HG03064 (cell line): ENCODE measurements at regions not wholly inside any gene's neighbourhood (a gene's known extent, or its start where the extent isn't known, plus 50 kb on each side); places are given as distances from the start of the nearest gene placed in this dataset.
"Not testable (repeated sequence)": the region's sequence is repeated elsewhere in the genome, so short reads cannot be mapped to it uniquely, and the experiment has no call there.

ENCODE experiments used
- ATAC-seq: cut with Tn5 transposase; IDR thresholded peaks from one replicate; pipeline ENCODE4 v1.9.1; 2021; ENCODE audit warnings: low read depth; ENCODE audit not compliant: unreplicated experiment

DNA sequence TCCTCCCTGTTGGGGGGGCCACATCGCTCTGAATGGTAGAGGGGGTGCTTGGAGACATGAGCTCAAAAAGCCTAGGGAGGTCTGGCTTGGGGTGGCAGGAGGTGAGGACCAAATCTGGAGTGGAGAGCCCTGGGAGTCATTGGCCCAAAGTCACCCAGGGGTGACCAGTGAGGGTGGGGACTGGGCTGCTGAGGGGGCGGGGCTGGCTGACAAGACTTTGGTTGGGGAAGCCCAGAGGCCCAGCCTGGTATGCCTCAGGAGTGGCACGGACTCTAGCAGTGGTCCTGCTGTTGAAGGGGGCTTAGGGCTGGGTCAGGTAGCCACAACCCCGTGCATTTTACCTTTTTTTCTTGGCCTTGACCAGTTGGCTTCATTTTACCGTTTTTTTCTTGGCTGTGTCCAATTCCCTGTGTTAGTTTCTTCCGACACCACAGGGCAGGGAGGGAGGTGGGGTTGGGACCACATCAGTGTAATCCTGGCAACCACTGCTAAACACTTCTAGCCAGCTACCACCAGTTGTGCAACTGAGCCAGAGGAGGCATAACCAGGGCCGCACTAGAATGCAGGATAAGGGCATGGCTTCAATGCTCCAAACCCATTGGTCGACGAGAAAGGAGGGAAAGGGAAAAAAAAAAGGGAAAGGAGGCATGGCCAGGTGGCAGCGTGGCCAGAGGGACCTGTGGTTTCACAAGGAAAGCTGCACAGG is 105.3 kb upstream of the C2CD4B start:
- no peak for ATAC-seq

DNA sequence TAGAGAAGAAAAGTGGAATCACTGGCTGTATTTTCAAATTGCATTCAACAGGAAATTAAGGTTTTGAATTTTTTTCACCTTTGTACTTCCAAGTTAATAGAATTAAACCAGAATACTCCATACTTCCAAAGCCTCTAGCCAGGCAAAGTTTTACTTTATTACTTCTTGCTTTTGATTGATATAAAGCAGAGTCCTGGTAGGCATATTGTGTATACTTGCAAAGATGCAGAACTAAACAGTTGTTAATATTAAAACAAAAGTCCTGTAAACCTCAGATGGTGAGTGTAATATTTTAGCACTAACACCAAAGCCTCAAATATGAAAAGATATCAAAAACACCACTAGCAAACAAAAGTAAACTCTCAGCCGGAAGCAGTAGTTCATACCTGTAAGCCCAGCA is 107.2 kb upstream of the C2CD4B start:
- no peak for ATAC-seq

DNA sequence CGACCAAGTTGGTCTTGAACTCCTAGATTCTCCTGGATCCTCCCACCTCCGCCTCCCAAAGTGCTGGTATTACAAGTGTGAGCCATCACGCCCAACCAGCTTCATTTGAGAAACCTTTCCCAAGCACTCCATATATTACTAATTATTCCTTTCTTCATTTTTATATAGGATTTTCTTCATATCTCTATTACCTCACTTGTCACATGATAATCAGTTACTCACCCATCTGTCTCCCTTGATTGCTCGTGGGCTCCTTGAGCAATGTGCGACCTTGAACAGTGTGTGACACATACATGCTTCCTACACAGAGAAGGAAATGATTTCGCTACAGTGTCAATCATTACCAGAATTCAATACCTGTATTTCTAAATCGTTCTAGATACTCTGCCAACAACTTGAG is 110.7 kb upstream of the C2CD4B start:
- no peak for ATAC-seq

DNA sequence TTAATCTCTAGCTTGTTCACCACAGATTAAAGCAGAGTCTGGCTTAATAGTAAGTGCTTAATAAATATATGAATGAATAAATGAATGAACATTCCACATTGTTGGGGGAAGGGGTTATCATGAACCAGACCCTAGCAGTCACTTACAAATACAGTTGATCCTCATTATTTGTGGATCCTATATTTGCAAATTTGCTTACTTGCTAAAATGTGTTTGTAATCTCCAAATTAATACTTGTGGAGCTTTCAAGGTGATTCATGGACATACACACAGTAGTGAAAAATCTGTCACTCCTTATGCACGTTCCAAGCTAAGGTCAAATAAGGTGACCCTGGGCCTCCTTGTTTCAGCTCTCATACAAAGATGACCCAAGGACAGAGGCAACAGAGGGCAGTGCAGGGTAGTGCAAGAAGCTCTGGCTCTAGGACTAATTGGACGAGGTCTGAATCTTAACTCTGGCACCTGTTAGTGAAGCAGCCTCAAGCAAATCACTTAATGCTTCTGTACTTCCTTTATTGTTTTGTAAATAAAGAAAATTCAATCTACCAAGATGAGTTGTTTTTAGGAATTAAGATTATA is 112.8 kb upstream of the C2CD4B start:
- no peak for ATAC-seq

DNA sequence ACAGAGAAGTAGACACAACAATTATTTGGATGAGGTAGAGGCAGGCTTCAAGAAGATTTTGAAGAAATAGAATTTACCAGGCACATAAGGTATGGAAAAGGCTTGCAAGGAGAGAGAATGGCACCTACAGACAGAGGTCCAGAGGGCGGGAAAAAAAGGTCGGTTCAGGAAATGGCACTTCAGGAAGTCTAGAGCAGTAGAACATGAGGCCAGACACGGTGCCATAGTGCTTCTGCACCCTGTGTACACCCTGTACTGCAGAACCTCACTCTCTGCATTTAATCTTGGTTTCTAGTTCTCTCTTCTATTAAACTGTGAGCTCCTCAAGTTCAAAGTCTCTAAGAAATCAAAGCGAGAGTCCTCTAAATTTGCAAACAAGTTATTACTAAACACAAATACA is 113.4 kb upstream of the C2CD4B start:
- ATAC-seq: no peak

DNA sequence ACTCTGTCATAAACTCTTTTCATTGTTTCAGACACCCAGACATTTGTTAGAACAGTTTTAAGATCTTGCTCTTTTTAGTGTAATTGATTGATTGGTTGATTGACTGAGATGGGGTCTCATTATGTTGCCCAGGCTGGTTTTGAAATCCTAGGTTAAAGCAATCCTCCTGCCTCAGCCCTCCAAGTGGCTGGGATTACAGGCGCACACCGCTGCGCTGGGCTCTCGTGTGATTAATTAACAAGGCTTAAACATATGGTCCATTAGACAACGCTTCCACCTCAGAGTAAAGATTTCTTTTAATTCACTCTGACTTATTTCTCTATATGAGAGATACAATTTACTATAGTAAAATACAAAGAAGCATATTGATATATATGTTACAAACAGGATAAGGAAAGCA is 114.0 kb upstream of the C2CD4B start:
- no peak for ATAC-seq

DNA sequence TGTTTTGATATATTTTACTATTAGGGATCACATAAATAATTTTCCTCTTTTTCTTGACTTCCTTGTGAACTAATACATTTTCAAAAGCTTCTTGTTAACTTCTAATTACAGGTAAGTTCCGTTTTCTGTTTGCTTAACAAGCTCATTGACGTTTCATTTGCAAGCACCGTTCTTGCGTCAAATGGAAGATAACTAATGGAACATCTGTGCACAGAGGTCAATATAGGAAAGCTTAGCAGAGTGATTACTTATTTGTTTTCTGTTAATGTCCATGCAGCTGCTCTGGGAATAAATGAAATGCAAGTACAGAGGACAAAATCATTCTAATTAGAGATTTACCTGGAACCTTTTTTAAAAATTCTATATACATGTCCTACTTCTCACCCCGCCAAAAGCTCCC is 115.5 kb upstream of the C2CD4B start:
- ATAC-seq: no peak

DNA sequence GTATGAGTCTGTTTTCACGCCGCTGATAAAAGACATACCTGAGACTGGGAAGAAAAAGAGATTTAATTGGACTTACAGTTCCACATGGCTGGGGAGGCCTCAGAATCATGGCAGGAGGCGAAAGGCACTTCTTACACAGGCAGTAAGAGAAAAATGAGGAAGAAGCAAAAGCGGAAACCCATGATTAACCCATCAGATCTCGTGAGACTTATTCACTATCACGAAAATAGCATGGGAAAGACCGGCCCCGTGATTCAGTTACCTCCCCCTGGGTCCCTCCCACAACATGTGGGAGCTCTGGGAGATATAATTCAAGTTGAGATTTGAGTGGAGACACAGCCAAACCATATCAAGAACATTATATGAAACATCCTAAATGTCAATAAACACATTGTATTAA is 116.7 kb upstream of the C2CD4B start:
- not testable (repeated sequence) for ATAC-seq

DNA sequence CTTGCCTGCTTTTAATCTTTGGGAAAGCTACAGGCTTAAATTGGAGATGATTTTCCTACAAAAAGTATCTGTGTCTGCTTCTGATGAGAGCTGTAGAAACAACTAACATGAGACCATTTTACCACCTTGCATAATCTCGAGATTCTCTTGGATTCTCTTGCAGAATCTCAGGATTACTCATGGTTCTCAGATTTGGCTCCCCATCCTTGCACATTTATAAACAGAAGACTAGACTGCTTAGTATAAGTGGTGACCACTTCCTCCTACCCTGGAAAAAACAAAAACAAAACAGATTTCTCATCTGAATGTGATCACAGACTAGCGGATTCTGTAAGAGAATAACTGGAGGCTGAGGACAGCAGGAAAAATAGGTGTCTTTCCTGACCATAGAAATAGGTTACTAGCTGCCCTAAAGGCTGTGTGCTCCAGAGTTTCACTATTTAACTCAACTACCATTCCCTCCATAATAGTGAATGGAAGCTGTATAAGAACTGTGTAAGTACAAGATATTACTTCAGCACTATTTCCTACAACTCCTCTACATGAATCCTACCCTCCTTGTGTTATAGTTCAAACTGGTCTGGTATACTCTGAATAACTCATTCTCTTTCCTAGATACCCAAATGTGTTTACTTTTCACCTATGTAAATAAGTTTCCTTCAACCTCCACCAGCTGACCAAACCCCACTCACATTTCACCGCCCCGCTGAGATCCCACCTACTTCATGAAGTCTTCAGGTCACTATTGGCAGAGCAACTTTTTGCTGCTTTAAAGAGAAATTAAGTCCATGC is 122.2 kb upstream of the C2CD4B start:
- no peak for ATAC-seq

DNA sequence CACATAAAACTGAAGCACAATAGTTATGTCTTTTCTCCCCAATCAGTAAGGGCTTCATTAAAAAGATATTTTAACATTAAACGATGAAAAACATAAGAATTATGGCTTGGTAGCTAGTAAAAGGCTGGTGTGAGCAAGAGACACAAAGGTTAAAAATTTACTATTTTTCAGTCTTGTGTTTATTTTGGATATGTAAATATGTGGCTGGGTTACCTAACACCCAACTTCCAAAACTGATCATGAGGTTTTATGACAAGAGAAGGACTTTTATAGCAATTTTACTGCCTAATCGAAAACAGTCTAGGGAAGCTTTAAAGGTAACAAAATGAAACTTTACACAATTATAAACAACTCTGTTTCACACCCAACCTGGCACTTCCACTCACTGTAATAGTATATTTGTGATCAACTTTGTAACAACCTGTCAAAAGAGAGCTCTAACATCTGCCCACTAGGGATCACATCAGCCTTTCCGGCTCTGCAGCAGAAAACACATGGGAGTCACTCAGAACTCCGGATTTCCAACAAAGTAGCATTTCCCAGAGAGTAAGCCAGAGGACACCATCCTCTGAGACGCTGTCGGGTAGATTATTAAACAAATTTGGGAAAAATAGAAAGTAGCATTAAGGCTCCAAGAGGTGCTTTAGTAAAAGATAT is 123.4 kb upstream of the C2CD4B start:
- ATAC-seq: no peak

DNA sequence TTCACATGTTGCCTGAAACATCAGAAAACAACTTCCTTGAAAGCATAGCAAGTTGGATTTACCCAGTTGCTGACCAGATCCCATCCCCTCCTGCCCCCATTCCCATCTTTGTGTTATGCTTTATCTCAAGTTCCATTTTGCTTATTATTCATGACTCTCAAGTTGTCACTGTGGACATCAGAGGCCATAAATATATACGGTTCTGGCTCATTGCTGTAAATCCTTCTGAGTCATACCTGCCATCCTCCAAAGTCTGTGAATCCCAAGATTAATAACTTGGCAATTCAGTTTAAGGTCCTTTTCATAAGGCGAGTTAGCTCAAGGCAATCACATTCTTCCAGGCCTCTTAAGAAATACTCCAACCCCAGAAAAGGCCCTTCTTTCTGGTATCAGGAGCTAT is 126.2 kb upstream of the C2CD4B start:
- ATAC-seq: no peak

DNA sequence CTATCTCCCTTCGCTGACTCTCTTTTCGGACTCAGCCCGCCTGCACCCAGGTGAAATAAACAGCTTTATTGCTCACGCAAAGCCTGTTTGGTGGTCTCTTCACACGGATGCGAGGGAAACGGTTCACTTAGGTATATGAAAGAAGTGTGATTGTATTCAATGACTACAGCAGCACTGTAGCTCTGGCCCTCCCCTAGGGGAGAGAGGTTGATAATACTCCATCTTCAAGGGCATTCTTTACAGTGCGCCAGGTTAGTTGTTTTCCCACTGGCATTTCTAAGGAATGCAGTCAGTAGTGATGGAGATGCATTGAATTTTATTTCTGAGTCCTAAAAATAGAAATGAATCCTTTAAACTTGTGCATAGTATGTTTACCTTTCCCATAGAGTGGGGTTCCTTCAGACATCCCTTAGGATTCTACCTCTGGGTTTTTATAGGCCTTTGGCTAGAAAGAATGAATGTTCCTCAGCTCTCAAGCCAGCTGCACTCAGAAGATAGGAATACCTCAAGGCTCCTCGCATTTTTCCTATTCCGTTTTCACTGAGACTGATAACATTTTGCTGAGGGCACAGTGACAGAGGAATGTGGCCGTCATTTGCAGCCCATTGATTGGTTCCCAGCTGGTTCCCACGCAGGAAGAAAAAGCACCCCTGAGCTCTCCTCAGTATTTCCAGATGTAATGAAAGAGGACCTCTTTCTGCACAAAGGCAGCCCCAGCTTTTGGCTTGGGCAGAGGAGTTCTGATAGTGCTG is 131.8 kb upstream of the C2CD4B start:
- ATAC-seq: no peak

DNA sequence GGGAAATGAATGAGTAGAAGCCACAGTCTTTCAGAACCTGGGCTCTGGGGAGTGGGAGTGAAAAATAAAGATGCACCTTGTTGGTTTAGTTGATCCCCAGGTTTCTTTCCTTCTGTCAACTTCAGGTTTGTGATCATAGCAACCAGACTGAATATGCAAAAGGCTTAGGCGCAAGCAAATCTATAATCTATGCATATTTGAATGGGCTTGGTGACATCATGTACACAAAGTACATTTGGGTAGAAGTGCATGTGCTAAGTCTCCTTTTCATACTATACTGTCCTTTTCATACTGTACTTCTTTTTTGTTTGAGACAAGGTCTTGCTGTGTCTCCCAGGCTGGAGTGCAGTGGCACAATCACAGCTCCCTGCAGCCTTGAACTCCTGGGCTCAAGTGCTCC is 132.4 kb upstream of the C2CD4B start:
- ATAC-seq: no peak

DNA sequence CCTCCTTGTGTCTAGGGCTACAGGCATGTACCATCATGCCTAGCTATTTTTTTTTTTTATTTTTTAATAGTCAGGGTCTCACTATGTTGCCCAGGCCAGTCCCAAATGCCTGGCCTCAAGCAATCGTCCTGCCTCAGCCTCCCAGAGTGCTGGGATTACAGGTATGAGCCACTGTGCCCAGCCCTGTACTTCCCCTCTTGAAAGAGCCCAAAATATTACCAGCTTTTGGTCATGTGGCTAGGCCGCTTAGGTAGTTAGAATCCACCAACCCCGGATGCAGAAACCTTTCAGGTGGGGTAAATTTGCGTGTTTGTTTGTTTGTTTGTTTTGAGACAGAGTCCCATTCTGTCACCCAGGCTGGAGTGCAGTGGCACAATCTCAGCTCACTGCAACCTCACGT is 132.8 kb upstream of the C2CD4B start:
- no peak for ATAC-seq

DNA sequence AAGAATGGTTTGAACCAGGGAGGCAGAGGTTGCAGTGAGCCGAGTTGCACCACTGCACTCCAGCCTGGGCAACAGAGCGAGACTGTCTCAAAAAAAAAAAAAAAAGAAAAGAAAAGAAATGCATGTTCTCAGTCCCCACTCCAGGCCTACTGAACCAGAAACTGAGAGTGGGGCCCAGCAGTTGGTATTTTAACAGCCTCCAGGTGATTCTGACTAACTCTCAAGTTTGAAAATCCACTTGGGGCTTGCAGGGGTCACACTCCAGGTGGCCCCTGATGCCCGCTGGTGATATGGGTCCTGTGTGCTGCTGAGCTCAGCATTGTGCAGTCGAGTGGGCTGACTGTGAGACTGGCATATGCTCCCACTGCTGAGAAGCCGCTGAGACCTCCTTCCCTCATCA is 133.7 kb upstream of the C2CD4B start:
- no peak for ATAC-seq

DNA sequence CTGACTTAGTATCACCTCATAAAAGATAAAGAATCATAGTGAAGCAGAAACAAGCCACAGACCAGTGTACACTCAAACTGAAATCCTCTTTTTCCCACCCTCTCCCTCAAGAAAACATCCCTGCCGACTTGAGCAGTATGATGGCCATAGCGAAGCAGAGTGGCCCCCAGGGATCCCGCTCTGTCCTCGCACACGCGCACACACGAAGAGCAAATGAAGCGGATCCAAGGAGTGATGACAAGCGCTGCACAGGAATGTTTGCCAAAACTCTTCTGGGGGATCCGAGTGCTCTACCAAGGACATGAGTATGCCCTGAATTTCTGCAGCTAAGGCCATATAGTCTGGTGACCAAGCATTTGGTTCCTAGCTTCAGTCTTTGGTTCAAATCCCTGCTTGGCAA is 134.5 kb upstream of the C2CD4B start:
- no peak for ATAC-seq

DNA sequence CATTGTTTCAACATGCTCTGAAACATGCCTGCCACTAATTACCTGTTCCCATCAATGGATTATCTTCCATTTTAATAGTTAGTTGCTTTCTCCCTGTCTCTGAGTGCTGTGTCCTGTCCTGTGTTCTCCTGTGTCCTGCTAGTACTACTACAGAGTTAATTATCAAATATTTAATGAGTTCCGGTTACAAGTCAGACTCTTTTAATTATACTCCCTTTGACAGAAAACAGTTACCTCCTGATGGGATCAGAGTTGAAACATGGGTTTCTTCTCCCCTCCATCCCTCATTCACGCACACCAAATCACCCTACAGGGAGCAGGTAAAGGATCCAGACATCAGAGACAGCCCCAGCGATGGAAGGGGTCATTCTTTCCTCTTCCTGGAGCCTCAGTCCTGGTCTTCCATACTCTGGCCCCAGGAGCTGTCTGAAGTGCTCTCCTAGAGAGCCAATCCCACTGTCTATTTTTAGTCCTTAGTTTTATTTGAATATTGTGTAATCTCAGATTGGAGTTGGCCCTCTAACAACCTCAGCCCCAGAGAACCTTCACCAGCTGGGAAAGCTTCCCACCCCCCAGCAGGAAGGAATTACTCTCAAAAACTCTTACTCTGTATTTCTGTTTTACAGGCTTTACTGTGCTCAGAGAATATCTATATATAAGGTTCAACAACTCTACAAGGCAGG is 137.0 kb upstream of the C2CD4B start:
- ATAC-seq: no peak

DNA sequence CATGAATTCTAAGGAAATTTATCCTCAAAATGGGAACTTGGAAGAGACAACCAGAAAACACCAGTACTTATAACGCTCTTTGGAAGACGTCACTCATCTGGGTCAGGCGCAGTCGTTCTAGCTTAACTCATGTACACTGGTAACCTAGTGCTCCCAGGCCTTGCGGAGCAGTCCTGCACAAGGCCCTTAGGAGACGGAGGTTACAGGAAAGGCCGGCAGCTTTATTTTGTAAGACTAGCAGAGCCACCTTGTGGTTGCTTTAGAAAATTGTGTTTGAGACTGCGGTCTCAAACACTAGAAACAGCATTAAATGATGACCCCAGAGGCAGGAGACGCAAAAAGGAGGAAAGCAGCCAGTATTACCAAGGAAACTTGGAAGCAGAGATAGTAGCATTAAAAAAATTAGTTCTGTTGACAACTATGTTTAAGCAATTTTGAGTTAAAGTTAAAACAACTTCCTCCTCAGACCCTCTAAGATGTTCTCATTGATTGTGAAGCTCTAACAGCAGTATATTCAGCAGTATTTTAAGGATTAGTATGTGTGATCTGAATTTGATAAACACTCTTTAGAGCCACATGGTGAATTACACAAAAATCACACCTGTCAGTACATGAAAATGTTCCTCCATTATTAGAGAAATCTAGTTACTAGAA is 141.9 kb upstream of the C2CD4B start:
- ATAC-seq: no peak

DNA sequence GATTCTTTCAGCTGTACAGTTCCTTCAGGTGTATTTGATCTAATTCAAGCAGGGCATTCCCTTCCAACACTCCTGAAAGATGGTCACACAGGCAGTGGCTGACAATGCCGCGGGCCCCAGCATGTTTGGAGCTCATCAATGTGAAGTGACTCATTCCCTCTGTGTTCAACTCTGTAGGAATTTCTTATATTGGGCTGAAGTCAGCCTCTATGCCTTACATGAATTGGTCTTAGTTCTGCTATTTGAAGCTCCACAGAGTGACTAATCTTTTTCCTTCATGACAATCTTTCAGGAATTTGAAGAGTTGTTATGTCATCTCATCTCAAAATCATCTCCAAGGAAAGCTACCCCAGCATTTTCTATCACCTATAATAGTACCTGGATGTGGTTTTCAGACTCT is 142.5 kb upstream of the C2CD4B start:
- no peak for ATAC-seq
